ENCODE measurements at regions not wholly inside any gene's neighbourhood (a gene's known extent, or its start where the extent isn't known, plus 50 kb on each side); places are given as distances from the start of the nearest gene placed in this dataset.
A peak's percentile ranks its signal among the peaks of the same experiment; 100 is the strongest.

- no peak for DNase-seq (ENCODE audit: low spot score)
- H3K27me3 ChIP-seq (ENCODE audit: control insufficient read depth in 4 of 4, insufficient read depth in 4 of 4, low read length in 3 of 4): no peaks in the 10 kb centered on the region
- peak overlapping the region; percentile 77 to 92 for H3K27ac ChIP-seq (ENCODE audit: low read depth in 1 of 2, low read length in 2 of 2)
- 81% methylated on average over 6 of the region's 6 CpGs for WGBS
- TF ChIP-seq YY1 (IDR thresholded peaks at IDR 0.05) (no peak), TAF1 (conservative IDR thresholded peaks at IDR 0.05) (no peak)
- H3K9me3 ChIP-seq (ENCODE audit: control insufficient read depth in 4 of 4, low read length in 3 of 4): no peaks in the 10 kb centered on the region
- peaks cover 6 to 75% (median 30%) of the 10 kb centered on the region in 4 donors for H3K4me1 ChIP-seq (ENCODE audit: control insufficient read depth in 4 of 4, insufficient read depth in 4 of 4, low read length in 3 of 4)
- no peak overlapping the region for H3K9ac ChIP-seq (ENCODE audit: low read depth in 1 of 2, low read length in 2 of 2)
- no peaks in the 10 kb centered on the region for H3K36me3 ChIP-seq (ENCODE audit: control insufficient read depth in 4 of 4, insufficient read depth in 3 of 4, low read depth in 1 of 4, low read length in 3 of 4)
- no peak overlapping the region for H3K4me3 ChIP-seq (ENCODE audit: low read depth in 1 of 3, low read length in 3 of 3)
These were observed 62.2 kb upstream of the BMP2 start for GRCh38 chr20:6705106-6705766.

GRCh38 chr20:6704132-6704861, 63.2 kb upstream of the BMP2 start:
- H3K27ac ChIP-seq (ENCODE audit: low read depth in 1 of 2, low read length in 2 of 2): peak overlapping the region; percentile 77 to 92
- 20% methylated on average over 6 of the region's 6 CpGs for WGBS
- H3K9me3 ChIP-seq (ENCODE audit: control insufficient read depth in 4 of 4, low read length in 3 of 4): no peaks in the 10 kb centered on the region
- H3K4me1 ChIP-seq (ENCODE audit: control insufficient read depth in 4 of 4, insufficient read depth in 4 of 4, low read length in 3 of 4): peaks cover 6 to 70% (median 30%) of the 10 kb centered on the region in 4 donors
- DNase-seq (ENCODE audit: low spot score): peak; percentile 54
- no peaks in the 10 kb centered on the region for H3K36me3 ChIP-seq (ENCODE audit: control insufficient read depth in 4 of 4, insufficient read depth in 3 of 4, low read depth in 1 of 4, low read length in 3 of 4)
- no peaks in the 10 kb centered on the region for H3K27me3 ChIP-seq (ENCODE audit: control insufficient read depth in 4 of 4, insufficient read depth in 4 of 4, low read length in 3 of 4)
- TF ChIP-seq RAD21 (IDR thresholded peaks at IDR 0.05): peak; percentile 61 to 67
- TF ChIP-seq ATF3 (IDR thresholded peaks at IDR 0.05): peak; percentile 95
- TF ChIP-seq REST (IDR thresholded peaks at IDR 0.05): peak; percentile 87
- TF ChIP-seq, protein P1, sequence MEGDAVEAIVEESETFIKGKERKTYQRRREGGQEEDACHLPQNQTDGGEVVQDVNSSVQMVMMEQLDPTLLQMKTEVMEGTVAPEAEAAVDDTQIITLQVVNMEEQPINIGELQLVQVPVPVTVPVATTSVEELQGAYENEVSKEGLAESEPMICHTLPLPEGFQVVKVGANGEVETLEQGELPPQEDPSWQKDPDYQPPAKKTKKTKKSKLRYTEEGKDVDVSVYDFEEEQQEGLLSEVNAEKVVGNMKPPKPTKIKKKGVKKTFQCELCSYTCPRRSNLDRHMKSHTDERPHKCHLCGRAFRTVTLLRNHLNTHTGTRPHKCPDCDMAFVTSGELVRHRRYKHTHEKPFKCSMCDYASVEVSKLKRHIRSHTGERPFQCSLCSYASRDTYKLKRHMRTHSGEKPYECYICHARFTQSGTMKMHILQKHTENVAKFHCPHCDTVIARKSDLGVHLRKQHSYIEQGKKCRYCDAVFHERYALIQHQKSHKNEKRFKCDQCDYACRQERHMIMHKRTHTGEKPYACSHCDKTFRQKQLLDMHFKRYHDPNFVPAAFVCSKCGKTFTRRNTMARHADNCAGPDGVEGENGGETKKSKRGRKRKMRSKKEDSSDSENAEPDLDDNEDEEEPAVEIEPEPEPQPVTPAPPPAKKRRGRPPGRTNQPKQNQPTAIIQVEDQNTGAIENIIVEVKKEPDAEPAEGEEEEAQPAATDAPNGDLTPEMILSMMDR (IDR thresholded peaks at IDR 0.05; ENCODE audit: low read depth, low read length, missing input control): no peak
- TF ChIP-seq MAX (IDR thresholded peaks at IDR 0.05): peak; percentile 79
- peak; percentile 85 for TF ChIP-seq YY1 (IDR thresholded peaks at IDR 0.05)
- peak in 1 of 2 donors; percentile 35 for TF ChIP-seq GABPA (IDR thresholded peaks at IDR 0.05 in 1 of 2, conservative IDR thresholded peaks at IDR 0.05 in 1 of 2)
- no peak for TF ChIP-seq EGR1 (IDR thresholded peaks at IDR 0.05; ENCODE audit: low read depth in 2 of 2)
- peak; percentile 97 for TF ChIP-seq FOXA1 (IDR thresholded peaks at IDR 0.05)
- peak; percentile 8 for TF ChIP-seq HNF4G (IDR thresholded peaks at IDR 0.05)
- peak; percentile 83 for TF ChIP-seq ZBTB33 (IDR thresholded peaks at IDR 0.05)
- peak; percentile 93 for TF ChIP-seq FOXA2 (IDR thresholded peaks at IDR 0.05)
- peak; percentile 89 for TF ChIP-seq SP1 (IDR thresholded peaks at IDR 0.05)
- TF ChIP-seq TAF1 (conservative IDR thresholded peaks at IDR 0.05): no peak
- TF ChIP-seq NR2F2 (IDR thresholded peaks at IDR 0.05): peak; percentile 26
- peak; percentile 99 for TF ChIP-seq JUND (IDR thresholded peaks at IDR 0.05)
- TF ChIP-seq RXRA (IDR thresholded peaks at IDR 0.05): peak; percentile 75 to 76
- TF ChIP-seq HNF4A (conservative IDR thresholded peaks at IDR 0.05): peak; percentile 69 to 70
- peak overlapping the region in 1 of 2 donors; percentile 74 for H3K9ac ChIP-seq (ENCODE audit: low read depth in 1 of 2, low read length in 2 of 2)
- no peak overlapping the region for H3K4me3 ChIP-seq (ENCODE audit: low read depth in 1 of 3, low read length in 3 of 3)
